Ramos (cell line): ENCODE measurements at regions not wholly inside any gene's neighbourhood (a gene's known extent, or its start where the extent isn't known, plus 50 kb on each side); places are given as distances from the start of the nearest gene placed in this dataset.

ENCODE experiments used
- in situ Hi-C: fragments of 300-500 bp; cut with MboI; formaldehyde crosslinking; loops from one replicate; pipeline ENCODE4 v1.14.3; 2022; ENCODE audit warnings: low sequenced_read_pairs; ENCODE audit not compliant: unreplicated experiment

GRCh38 chr5:74152136-74152535 is 488.4 kb downstream of the ENC1 start:
- in situ Hi-C loops: no loop called here

- in situ Hi-C loops: no loop called here
Measured at GRCh38 chr5:74149395-74149794, 491.1 kb downstream of the ENC1 start.

GRCh38 chr5:74148321-74148720 is 492.2 kb downstream of the ENC1 start:
- in situ Hi-C loops: no loop called here

- in situ Hi-C loops: no loop called here
Measured at GRCh38 chr5:74146796-74147195, 493.7 kb downstream of the ENC1 start.

GRCh38 chr5:74145951-74146350 is 494.6 kb downstream of the ENC1 start:
- in situ Hi-C loops: no loop called here

- in situ Hi-C loops: no loop called here
Measured at GRCh38 chr5:74143721-74144330, 496.7 kb downstream of the ENC1 start.

GRCh38 chr5:74143151-74143550 is 497.4 kb downstream of the ENC1 start:
- in situ Hi-C loops: no loop called here

GRCh38 chr5:74141053-74141452 is 499.5 kb downstream of the ENC1 start:
- in situ Hi-C loops: no loop called here

- in situ Hi-C loops: no loop called here
Measured at GRCh38 chr5:74140409-74140808, 500.1 kb downstream of the ENC1 start.

GRCh38 chr5:74139589-74139988 is 500.9 kb downstream of the ENC1 start:
- in situ Hi-C loops: no loop called here

- in situ Hi-C loops: no loop called here
Measured at GRCh38 chr5:74138721-74139120, 501.8 kb downstream of the ENC1 start.

GRCh38 chr5:74136276-74136825 is 504.2 kb downstream of the ENC1 start:
- in situ Hi-C loops: no loop called here

GRCh38 chr5:74135033-74135432 is 505.5 kb downstream of the ENC1 start:
- in situ Hi-C loops: no loop called here

- in situ Hi-C loops: no loop called here
Measured at GRCh38 chr5:74132485-74132884, 506.5 kb downstream of the ARHGEF28 start.

GRCh38 chr5:74131250-74131649 is 505.3 kb downstream of the ARHGEF28 start:
- in situ Hi-C loops: no loop called here

- in situ Hi-C loops: no loop called here
Measured at GRCh38 chr5:74130155-74130897, 504.3 kb downstream of the ARHGEF28 start.

GRCh38 chr5:74127381-74128320 is 501.7 kb downstream of the ARHGEF28 start:
- in situ Hi-C loops: no loop called here

- in situ Hi-C loops: no loop called here
Measured at GRCh38 chr5:74126294-74126693, 500.3 kb downstream of the ARHGEF28 start.

- in situ Hi-C loops: no loop called here
Measured at GRCh38 chr5:74124826-74125225, 498.8 kb downstream of the ARHGEF28 start.

GRCh38 chr5:74123929-74124328 is 497.9 kb downstream of the ARHGEF28 start:
- in situ Hi-C loops: no loop called here
